ENCODE measurements at regions not wholly inside any gene's neighbourhood (a gene's known extent, or its start where the extent isn't known, plus 50 kb on each side); places are given as distances from the start of the nearest gene placed in this dataset.
"Not testable (repeated sequence)": the region's sequence is repeated elsewhere in the genome, so short reads cannot be mapped to it uniquely, and the experiment has no call there.

- DNase-seq: no peak
Measured at GRCh38 chr6:14372734-14373489, 255.3 kb downstream of the CD83 start.

GRCh38 chr6:14373648-14374437 is 256.3 kb downstream of the CD83 start:
- DNase-seq: no peak

- no peak for DNase-seq
Measured at GRCh38 chr6:14375930-14376329, 258.4 kb downstream of the CD83 start.

- no peak for DNase-seq
Measured at GRCh38 chr6:14379568-14379967, 262.0 kb downstream of the CD83 start.

GRCh38 chr6:14380086-14380820 is 262.7 kb downstream of the CD83 start:
- no peak for DNase-seq

GRCh38 chr6:14380901-14381828 is 263.6 kb downstream of the CD83 start:
- no peak for DNase-seq

GRCh38 chr6:14381829-14382677 is 264.5 kb downstream of the CD83 start:
- DNase-seq: no peak

- no peak for DNase-seq
Measured at GRCh38 chr6:14382678-14383236, 265.2 kb downstream of the CD83 start.

- DNase-seq: no peak
Measured at GRCh38 chr6:14383393-14384174, 266.0 kb downstream of the CD83 start.

- no peak for DNase-seq
Measured at GRCh38 chr6:14384175-14384949, 266.8 kb downstream of the CD83 start.

GRCh38 chr6:14386263-14386662 is 268.7 kb downstream of the CD83 start:
- DNase-seq: no peak

GRCh38 chr6:14386668-14387067 is 269.1 kb downstream of the CD83 start:
- no peak for DNase-seq

- no peak for DNase-seq
Measured at GRCh38 chr6:14388371-14388770, 270.8 kb downstream of the CD83 start.

GRCh38 chr6:14389776-14390175 is 272.2 kb downstream of the CD83 start:
- not testable (repeated sequence) for DNase-seq

GRCh38 chr6:14390805-14391204 is 273.2 kb downstream of the CD83 start:
- DNase-seq: no peak

GRCh38 chr6:14393910-14394309 is 276.3 kb downstream of the CD83 start:
- DNase-seq: no peak

- DNase-seq: no peak
Measured at GRCh38 chr6:14396392-14396791, 278.8 kb downstream of the CD83 start.

- no peak for DNase-seq
Measured at GRCh38 chr6:14396826-14397517, 279.4 kb downstream of the CD83 start.

- no peak for DNase-seq
Measured at GRCh38 chr6:14397518-14397901, 279.9 kb downstream of the CD83 start.

Data from C1 segment of cervical spinal cord (tissue), 14 donors.